ENCODE measurements at regions not wholly inside any gene's neighbourhood (a gene's known extent, or its start where the extent isn't known, plus 50 kb on each side); places are given as distances from the start of the nearest gene placed in this dataset.

DNA sequence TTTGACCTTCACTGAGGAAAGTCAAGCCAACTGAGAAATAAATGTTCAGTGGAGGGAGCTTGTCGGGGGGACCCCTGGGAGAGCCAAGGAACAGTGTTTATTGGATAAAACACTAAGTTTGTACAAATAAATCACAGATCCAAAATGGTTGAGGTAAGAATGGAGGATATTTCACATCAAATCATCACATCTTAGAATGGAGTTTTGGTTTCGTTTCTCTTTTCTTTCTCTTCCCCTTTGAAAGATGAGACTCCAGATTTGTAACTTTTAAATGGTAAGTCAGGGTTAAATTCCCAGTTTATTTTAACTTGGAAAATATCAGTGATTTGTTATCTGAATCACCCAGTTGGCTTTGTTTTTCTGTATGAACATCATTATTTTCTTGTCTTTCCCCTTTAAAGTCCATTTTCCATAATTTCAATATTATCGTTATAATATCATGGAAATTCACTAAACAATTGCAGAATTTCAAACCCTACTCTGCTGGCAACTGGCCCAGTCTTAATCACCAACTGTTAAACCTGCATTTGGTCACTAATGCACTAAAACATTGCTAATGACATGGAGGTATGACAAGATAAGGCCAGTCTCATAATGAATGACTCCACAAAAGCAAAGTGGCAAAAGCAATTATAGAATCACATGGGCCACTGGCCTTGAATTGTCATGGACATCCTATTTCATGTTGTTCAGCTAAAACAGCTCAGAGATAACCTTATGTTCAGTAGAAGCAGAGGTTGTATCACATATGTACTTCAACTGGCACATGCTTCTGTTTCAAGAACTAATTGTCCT is 295.1 kb downstream of the SHOX2 start:
- TF ChIP-seq TAF1 (IDR thresholded peaks at IDR 0.05; ENCODE audit: borderline replicate concordance, insufficient read depth, low read length) (no peak), POLR2AphosphoS5 (IDR thresholded peaks at IDR 0.05; ENCODE audit: low read depth, low read length) (no peak), SIN3A (IDR thresholded peaks at IDR 0.05; ENCODE audit: borderline replicate concordance, insufficient read depth, low read length) (no peak)
- TF ChIP-seq, protein P1, sequence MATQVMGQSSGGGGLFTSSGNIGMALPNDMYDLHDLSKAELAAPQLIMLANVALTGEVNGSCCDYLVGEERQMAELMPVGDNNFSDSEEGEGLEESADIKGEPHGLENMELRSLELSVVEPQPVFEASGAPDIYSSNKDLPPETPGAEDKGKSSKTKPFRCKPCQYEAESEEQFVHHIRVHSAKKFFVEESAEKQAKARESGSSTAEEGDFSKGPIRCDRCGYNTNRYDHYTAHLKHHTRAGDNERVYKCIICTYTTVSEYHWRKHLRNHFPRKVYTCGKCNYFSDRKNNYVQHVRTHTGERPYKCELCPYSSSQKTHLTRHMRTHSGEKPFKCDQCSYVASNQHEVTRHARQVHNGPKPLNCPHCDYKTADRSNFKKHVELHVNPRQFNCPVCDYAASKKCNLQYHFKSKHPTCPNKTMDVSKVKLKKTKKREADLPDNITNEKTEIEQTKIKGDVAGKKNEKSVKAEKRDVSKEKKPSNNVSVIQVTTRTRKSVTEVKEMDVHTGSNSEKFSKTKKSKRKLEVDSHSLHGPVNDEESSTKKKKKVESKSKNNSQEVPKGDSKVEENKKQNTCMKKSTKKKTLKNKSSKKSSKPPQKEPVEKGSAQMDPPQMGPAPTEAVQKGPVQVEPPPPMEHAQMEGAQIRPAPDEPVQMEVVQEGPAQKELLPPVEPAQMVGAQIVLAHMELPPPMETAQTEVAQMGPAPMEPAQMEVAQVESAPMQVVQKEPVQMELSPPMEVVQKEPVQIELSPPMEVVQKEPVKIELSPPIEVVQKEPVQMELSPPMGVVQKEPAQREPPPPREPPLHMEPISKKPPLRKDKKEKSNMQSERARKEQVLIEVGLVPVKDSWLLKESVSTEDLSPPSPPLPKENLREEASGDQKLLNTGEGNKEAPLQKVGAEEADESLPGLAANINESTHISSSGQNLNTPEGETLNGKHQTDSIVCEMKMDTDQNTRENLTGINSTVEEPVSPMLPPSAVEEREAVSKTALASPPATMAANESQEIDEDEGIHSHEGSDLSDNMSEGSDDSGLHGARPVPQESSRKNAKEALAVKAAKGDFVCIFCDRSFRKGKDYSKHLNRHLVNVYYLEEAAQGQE (IDR thresholded peaks at IDR 0.05; ENCODE audit: insufficient read depth in 1 of 2, low read depth in 2 of 2, low read length in 2 of 2) = no peak
